ENCODE measurements at regions not wholly inside any gene's neighbourhood (a gene's known extent, or its start where the extent isn't known, plus 50 kb on each side); places are given as distances from the start of the nearest gene placed in this dataset.

GRCh38 chr15:45827766-45828165 lies 192.9 kb downstream of the SQOR start:
- TF ChIP-seq CTCF (CRISPR knock-in tag; IDR thresholded peaks at IDR 0.05) (no peak), POLR2AphosphoS2 (IDR thresholded peaks at IDR 0.05; ENCODE audit: low read depth, low read length) (no peak), IRF9 (CRISPR knock-in tag; IDR thresholded peaks at IDR 0.05; ENCODE audit: borderline replicate concordance) (no peak), RBFOX2 (IDR thresholded peaks at IDR 0.05; ENCODE audit: low read depth, low read length) (no peak), ADNP (CRISPR knock-in tag; IDR thresholded peaks at IDR 0.05) (no peak), CCDC6 (CRISPR knock-in tag; IDR thresholded peaks at IDR 0.05) (no peak), FOXP4 (CRISPR knock-in tag; IDR thresholded peaks at IDR 0.05) (no peak), REST (IDR thresholded peaks at IDR 0.05; ENCODE audit: borderline replicate concordance in 1 of 2, low read depth in 1 of 2, low read length in 2 of 2) (no peak), SP1 (IDR thresholded peaks at IDR 0.05) (no peak), SP1 (CRISPR knock-in tag; IDR thresholded peaks at IDR 0.05) (no peak), NFATC3 (CRISPR knock-in tag; IDR thresholded peaks at IDR 0.05) (no peak)
